ENCODE measurements at regions not wholly inside any gene's neighbourhood (a gene's known extent, or its start where the extent isn't known, plus 50 kb on each side); places are given as distances from the start of the nearest gene placed in this dataset.

DNA sequence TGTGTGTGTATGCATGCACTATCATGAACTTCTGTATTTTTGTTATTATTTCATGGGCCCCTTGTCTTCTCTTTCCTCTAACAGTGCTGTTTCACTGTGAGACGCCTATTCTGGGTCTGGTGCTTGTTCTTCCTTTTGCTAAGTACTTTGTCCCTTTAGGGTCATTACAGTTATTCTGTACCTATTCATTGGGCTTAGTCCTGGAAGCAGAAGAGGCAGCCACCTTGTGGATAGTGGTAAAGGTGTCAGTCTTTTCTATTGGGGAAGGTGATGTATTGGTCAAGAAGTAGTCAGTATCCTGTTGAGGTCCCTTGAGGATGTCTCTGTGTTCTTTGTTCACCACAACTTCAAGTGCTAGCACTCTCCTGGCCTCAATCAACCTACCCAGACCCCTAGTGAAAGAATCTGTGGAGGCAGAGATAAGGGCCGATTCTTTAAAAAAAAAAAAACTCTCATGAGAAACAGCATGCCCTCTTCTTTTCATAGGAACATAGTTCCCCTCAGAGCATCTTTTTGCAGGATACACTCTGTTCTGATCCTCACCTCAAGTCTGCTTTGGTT, 593.8 kb downstream of the SPRY1 start:
- H3K4me3 ChIP-seq (ENCODE audit: low read length) = no peak overlapping the region
- no peak for TF ChIP-seq ZNF274 (IDR thresholded peaks at IDR 0.05; ENCODE audit: low read depth, low read length)

DNA sequence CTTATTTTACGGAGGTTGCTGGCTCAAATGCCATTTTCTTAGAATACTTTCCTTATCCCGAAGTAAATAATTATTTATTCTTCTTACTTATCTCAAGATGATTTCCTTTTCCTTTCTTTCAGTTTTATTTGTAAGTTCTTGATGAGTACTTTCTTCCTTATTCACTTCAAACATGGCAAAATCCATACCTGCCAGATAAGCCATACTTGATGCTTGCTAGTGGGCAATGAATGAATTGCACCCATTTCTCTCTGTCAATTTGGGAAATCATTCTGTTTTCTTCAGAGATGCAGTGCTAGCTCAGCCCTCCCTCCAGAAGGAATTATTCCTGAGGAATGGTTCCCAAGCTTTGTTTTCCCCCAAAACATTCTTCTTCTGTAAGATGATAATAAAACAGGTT, 598.3 kb downstream of the SPRY1 start:
- no peak for TF ChIP-seq ZNF274 (IDR thresholded peaks at IDR 0.05; ENCODE audit: low read depth, low read length)

DNA sequence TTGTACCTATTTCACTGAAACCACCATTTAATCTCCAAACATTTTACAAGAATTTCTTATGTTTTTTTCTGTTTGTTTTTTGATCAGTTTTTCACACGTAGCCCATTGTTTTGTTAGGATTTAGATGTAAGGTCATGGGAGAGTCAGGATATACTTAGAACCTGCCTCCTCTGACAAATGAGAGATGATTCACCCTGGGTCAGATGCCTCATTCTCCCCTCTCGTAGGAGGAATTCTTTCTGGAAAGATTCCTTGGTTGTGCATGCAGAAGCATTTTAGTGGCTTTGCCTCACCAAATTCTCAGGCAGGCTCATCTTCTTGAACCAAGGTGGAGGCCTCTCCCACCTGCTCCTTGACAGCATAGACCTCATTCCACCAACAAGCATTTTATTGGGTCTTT, 599.3 kb downstream of the SPRY1 start:
- H3K4me3 ChIP-seq (ENCODE audit: low read length) = no peak overlapping the region
- no peak for TF ChIP-seq ZNF274 (IDR thresholded peaks at IDR 0.05; ENCODE audit: low read depth, low read length)

More for the DNA sequence above, 598.3 kb downstream of the SPRY1 start:
- no peak overlapping the region for H3K4me3 ChIP-seq (ENCODE audit: low read length)

DNA sequence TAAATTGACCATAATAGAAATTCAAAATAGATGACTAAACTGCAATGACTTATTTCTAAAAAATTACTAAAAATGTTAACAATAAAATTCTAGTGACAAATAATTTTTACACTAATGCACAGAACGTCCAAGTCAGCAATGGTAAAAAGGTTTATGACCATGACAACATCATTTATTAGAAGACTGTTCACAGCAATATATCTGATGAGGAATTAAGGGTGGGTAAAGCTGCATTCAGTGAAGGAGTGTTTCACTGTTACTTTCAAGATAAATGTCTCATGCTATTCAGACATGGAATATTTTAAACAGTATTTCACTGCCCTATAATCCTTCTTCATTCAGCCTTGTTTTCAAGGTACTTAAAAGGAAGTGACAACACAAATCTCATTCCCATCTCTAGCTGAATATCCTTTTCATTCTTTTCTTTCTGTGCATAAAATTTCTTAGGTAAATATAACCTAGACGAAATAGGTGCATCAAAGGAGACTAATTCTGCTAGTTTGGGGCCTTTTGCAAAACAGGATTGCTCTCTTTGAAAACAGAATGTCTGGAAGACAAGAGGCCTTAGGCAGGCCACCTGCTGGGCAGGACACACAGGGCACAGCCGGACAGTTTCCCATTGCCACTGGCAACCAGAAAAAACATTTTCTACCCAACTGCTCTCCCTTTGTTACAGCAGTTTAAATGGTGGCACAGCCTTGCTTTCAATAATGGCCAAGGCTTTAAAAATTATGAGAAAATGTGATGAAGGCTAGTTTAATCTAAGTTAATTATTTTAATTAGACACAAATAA, 600.3 kb downstream of the SPRY1 start:
- TF ChIP-seq ZNF274 (IDR thresholded peaks at IDR 0.05; ENCODE audit: low read depth, low read length) = no peak
- H3K4me3 ChIP-seq (ENCODE audit: low read length) = no peak overlapping the region

DNA sequence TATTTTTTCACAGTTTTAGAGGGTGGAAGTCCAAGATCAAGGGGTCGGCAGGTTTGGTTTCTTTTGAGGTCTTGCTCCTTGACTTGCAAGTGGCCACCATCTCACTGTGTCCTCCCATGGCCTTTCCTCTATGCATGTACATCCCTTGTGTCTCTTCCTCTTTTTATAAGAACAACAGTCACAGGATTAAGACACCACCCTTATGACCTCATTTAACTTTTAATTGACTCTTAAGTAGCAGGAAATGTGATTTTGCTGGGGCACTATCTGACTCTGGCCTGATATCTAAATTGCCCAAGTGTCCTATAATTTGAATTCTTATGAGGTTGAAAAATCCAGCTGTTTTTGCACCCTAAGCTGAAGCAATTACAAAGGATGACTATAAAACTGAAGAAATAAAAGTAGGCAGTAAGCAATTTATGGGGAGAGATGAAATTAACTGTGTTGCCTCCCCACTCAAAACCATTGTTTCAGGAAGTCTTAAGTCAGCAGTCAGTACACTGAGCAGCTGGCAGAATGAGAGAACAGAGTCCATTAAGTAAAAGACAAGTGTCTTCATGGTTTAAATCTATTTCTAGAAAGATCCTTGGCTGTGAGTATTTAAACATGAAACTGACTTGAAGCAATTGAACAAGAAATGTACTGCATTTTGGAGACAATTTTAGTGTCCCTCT, 601.3 kb downstream of the SPRY1 start:
- no peak for TF ChIP-seq ZNF274 (IDR thresholded peaks at IDR 0.05; ENCODE audit: low read depth, low read length)
- no peak overlapping the region for H3K4me3 ChIP-seq (ENCODE audit: low read length)

DNA sequence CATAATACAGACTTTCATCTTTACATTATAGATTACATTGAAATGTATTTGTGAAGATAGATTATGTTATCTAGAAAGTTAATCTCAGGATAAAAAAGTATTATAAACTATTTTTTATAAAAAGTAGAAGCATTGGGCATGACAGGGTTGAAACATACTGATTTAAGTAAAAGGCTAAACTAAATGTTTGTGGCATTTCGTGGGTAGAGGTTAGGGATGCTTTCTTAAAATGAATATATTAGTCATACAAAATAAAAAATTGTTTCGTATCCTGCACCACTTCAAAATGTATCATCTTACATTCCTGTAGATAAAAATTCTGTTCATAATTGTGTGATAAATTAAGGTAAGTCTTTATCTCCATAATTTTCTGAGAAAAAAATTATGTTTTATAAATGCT, 603.6 kb downstream of the SPRY1 start:
- no peak for TF ChIP-seq ZNF274 (IDR thresholded peaks at IDR 0.05; ENCODE audit: low read depth, low read length)
- H3K4me3 ChIP-seq (ENCODE audit: low read length) = no peak overlapping the region

DNA sequence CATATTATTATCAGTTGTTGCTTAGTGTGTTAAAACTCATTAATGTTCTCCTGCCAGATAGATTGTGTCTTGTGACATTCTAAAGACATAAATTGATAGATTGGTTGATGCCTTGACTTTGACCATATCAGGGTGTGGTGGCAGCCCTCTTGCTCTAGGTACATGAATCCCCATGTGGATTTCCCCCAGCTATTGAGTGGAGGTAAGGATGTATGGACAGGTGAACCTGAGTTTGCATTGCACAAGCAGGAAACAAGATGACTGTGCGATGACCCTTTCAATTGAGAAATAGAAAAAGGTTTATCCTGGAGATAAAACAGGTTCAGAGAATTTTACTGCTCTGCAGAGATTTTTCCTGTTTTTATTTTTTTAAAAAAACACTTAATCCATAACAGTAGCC, 619.2 kb downstream of the SPRY1 start:
- no peak overlapping the region for H3K4me3 ChIP-seq (ENCODE audit: low read length)

DNA sequence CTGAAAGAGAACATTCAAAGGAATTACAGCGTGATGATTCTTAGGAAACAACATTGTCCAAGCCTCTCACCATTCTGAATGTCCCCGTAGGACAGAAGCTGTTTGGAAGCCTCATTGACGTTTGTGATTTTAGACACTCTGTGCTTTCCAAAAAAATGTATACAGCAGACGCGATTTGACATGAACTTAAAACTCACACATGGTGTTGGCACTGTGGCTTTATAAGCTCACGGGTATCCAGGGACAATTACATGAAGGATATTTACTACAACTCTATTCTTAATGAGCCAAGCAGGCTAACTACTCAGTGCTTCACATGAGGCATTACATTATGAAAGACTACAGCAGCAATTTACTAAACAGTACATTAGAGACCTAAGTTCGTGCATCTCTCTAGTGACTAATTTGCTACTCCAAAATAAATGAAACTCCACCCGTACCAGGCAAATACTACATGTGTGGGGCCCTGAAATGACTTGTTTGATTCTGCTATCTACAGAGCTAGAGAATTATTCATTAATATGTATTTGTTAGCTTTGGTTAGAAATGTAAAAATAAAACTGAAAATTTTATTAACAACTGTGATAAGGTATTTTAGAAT, 620.7 kb downstream of the SPRY1 start:
- TF ChIP-seq ZNF274 (IDR thresholded peaks at IDR 0.05; ENCODE audit: low read depth, low read length) = no peak
- no peak overlapping the region for H3K4me3 ChIP-seq (ENCODE audit: low read length)

More for the DNA sequence above, 619.2 kb downstream of the SPRY1 start:
- TF ChIP-seq ZNF274 (IDR thresholded peaks at IDR 0.05; ENCODE audit: low read depth, low read length) = no peak

DNA sequence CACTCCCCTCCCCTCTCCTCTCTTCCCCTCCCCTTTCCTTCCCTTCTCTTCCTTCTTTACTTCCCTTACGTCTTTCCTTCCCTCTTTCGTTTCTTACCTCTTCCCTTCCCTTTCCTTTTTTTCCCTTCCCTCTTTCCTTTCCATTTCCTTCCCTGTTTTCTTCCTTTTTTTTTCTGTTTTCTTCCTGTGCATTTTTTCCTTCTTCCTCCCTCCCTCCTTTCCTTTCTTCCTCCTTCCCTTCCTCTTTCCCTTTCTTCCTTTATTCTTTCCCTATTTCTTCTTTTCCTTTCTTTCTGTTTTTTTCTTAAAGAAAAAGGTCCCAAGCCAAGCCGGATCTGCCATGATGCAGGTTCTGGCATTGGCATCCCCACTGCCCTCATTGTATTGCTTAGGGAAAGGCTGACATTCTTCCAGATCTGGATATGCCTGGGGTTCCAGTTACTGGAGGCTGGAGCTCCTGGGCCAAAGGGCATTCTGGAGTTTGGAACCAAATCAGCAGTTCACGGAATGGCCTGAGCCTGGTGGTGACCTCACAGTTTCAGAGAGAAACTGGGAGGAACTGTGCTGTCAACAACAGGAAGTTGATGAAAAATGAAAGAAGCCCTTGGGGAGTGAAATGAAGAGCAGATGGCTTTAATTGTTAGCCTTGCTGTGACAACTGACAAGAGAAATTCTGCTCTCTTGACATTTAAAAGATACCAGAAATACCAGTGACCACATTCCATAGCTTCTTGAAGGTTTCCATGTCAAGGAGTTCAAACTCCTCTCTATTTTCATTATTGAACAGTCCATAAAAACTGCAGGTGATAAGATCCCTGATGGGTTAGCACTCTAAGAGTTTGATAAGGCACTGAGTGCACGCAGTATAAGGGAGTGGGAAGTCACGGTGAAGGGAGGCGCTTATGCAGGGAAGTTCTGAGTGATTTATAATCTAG, 622.1 kb downstream of the SPRY1 start:
- H3K4me3 ChIP-seq (ENCODE audit: low read length) = no peak overlapping the region; the same call in 1 of the 2 replicates
- TF ChIP-seq ZNF274 (IDR thresholded peaks at IDR 0.05; ENCODE audit: low read depth, low read length) = no peak

- H3K4me3 ChIP-seq (ENCODE audit: low read length) = no peak overlapping the region
- TF ChIP-seq ZNF274 (IDR thresholded peaks at IDR 0.05; ENCODE audit: low read depth, low read length) = no peak
Observed at GRCh38 chr4:124019749-124020549, 623.4 kb downstream of the SPRY1 start.

DNA sequence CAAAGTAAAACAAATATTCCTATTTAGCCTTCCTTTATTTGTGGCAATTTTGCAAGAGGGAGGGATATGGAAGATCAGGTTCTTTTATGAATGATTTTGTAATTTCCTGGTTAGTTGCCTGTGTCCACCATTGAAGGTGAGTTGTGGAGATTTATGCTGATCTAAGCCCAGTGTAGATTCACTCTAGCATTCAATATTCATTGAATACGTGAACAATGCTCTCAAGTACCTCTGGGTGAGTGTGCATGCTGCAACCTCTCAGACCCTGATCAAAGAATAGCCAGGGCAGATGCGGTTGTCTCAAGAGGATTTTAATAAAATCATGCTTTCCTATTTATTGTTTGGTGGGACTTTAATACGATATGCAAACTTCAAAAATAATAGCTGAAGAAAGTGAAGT, 628.4 kb downstream of the SPRY1 start:
- no peak overlapping the region for H3K4me3 ChIP-seq (ENCODE audit: low read length)
- no peak for TF ChIP-seq ZNF274 (IDR thresholded peaks at IDR 0.05; ENCODE audit: low read depth, low read length)

GRCh38 chr4:124025428-124025827, 628.8 kb downstream of the SPRY1 start:
- H3K4me3 ChIP-seq (ENCODE audit: low read length) = no peak overlapping the region
- TF ChIP-seq ZNF274 (IDR thresholded peaks at IDR 0.05; ENCODE audit: low read depth, low read length) = no peak

GRCh38 chr4:124028182-124028581, 631.6 kb downstream of the SPRY1 start:
- no peak for TF ChIP-seq ZNF274 (IDR thresholded peaks at IDR 0.05; ENCODE audit: low read depth, low read length)
- no peak overlapping the region for H3K4me3 ChIP-seq (ENCODE audit: low read length)

All from GM08714 (cell line).